ENCODE measurements at regions not wholly inside any gene's neighbourhood (a gene's known extent, or its start where the extent isn't known, plus 50 kb on each side); places are given as distances from the start of the nearest gene placed in this dataset.
"Not testable (repeated sequence)": the region's sequence is repeated elsewhere in the genome, so short reads cannot be mapped to it uniquely, and the experiment has no call there.

DNA sequence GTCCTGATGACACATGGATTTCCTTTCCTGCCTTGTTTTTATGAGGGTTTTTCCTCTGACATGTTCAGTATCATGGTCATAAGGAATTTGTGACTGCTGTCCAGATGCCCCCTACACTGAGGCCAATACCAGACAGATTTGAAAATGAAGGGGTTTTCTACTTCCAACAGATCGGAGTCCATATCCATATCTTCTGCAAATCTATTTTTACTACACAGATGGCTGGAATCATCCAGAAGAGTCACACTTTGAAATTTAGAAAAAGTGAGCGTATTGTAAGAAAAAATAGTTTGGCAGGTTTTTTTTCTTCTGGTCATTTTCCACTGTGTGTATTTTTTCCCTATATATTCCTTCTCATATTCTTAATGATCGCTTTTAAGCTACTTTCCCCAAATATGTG is 197.5 kb upstream of the LRRC3B start:
- no peak for DNase-seq

DNA sequence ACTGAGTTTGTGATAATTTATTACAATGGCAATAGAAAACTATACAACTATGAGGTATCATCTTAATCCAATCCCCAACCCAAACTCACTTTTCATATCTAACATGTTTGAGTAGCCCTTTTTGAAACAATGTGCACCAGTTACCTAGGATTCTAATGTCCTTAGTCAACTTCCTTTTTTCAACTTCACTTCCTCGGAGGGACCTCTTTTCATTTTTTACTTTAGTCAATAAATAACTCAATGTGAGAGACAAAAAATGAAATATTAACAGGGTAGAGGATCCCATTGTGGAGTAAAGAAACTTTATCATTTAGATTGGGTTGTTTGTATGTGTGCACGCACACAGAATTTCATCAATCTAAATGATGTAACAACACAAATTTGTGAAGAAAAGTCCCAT is 193.6 kb upstream of the LRRC3B start:
- DNase-seq: no peak

DNA sequence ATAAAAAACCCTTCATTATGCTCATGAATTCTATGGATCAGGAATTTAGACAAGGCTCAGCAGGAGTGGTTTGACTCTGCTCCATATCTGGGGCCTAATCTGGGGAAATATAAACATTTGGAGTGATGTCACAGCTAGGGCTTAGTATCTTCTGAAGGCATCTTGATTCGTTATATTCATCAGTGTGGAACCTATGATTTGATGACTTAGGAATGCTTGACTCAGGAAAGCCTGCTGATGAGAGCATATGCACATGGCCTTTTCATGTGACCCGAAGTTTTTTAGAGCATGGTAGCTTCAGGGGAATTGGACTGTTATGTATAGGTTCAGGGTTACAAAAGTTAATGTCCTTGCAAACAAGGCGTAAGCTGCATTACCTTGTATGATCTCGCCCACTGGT is 184.9 kb upstream of the LRRC3B start:
- no peak for DNase-seq

DNA sequence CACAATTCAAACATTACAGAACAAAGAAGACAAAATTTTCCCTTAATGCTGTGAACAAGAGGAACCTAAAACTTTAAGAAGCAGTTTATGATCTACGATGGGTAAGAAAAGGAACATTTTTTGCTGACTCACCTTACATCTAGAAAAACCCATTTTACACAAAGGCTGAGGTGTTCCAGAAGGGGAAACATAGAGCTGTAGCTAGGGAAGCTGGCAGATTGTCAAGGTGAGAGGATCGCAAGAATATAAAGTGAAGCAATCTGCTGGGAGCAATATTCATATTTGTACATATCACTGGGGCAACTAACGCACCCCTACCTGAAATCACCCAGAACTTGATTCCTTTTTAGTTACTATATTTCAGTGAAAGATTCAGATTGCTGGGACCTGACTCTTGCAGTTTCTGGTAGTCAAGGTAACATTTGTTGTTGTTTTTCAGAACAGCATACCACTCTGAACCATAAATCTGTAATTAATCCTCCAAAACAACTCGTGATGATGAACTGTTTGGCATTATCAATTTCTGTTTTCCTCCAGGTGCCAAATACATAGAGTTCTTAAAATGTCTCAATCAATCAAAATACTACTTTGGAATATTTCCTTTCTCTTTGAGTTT is 184.1 kb upstream of the LRRC3B start:
- DNase-seq: no peak

DNA sequence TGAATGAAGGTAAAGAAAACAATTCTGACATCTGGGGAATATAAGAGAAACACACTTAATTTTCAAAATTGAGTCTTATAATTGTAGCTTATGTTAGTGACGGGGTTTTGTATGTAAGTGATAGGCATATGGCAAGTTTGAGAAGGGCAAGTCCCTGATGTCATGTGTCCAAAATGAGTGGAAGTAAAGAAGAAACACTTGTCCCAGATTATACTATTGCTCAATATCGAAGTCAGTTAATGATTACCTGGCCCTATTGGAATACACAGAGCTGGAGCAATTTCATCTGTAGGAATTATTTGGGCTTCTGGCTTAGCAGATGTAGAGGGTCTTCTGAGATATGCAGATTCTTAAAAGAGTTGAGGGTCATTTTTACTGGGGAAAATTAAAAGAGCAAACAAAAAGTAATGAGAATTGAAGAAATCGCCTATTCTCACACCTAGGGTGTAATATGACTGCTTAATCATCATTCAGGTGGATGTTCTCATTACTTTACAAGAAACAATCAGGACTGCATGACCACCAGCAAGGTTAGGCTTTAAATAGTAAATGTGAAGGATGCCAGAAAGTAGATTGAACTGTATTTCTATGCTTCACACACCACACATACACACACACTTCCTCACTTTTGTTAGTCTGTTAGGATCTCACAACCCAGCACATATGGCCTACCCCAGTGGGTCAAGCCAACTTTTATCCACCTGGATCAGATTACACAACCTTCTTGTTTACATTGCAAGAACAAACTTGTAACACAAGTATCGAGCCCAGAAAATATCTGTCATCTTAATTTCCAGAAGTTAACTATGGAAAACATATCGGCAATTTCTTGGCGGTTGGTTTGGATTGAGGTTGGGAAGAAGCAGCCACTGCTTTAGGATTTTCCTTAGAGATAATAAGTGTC is 183.3 kb upstream of the LRRC3B start:
- no peak for DNase-seq

GRCh38 chr3:26449996-26450395 is 172.6 kb upstream of the LRRC3B start:
- no peak for DNase-seq

- no peak for DNase-seq
Measured at GRCh38 chr3:26452363-26452762, 170.2 kb upstream of the LRRC3B start.

GRCh38 chr3:26460985-26461384 is 161.6 kb upstream of the LRRC3B start:
- no peak for DNase-seq

- DNase-seq: no peak
Measured at GRCh38 chr3:26472345-26472744, 150.2 kb upstream of the LRRC3B start.

DNA sequence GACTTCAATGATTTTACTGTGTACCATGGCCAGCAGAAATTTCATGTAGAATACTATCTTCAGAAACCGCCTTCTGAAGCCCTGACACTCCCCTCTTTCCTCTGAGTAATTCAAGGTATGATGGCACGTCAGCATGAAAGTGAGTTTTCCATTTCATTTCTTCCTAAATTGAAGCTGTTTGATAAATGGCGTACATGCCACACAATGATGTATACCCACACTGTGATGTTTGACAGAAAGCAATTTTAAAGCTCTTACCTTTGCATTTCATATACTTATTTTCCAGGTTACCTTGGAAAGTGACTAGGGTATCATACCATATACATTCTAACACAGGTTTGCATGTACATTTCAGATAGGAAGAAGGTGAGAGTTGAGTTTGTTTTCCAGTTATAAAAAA is 147.9 kb upstream of the LRRC3B start:
- no peak for DNase-seq

GRCh38 chr3:26480377-26480776 is 142.2 kb upstream of the LRRC3B start:
- no peak for DNase-seq

DNA sequence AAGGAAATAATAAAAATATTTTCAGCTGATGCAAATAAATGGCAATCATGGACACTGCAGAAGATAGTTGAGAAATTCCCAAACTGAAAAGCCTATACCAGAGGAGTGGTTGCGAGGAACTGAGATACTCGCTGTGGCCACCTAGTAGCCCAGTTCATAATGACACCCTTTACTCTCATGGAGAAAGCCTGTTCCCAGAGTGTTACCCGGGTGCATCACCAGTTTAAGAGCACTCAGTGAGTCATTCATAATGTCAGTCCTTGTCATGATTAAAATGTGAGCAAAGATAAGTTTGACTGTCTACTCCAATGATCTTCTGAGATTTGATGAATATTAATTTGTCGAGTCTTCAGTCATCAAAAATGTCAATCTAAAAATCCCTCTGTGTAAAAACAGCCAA is 138.4 kb upstream of the LRRC3B start:
- no peak for DNase-seq

DNA sequence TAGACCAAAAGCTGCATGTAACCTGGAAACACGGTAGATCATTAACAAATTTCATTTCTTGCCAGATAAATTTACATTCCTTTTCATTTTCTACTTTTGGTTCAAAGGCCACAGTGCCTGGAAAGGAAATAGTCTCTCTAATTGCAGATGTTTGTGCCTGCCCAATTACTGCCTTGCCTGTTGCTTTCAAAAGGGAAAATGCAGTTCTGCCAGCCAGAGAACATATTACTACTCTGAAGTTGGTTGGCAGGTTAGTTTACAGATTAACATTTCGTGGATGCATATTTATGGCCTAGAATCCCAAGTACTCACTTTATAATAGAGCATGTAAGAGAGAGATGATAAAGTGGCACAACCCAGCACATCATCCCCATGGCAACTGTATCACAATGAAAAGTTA is 124.3 kb upstream of the LRRC3B start:
- no peak for DNase-seq

DNA sequence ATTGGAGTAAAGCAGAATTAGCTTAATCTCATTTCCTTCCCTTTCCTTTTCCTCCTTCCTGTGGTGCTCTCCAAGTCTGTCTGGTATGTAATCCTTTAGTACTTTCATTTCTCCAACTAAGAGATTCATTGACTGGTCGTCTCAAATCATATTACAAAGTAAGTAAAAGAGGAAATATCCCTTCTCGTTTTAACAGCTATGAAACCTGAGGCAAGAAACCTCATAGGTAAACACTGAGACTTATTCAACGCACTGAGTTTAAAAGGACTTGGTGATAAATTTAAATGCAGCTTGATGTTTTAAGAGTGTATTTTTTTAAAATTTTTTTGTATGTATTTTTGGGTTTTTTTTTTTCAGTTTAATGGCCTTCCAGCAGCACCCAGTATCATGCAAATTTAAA is 117.2 kb upstream of the LRRC3B start:
- no peak for DNase-seq

GRCh38 chr3:26514445-26515029 is 108.0 kb upstream of the LRRC3B start:
- not testable (repeated sequence) for DNase-seq

DNA sequence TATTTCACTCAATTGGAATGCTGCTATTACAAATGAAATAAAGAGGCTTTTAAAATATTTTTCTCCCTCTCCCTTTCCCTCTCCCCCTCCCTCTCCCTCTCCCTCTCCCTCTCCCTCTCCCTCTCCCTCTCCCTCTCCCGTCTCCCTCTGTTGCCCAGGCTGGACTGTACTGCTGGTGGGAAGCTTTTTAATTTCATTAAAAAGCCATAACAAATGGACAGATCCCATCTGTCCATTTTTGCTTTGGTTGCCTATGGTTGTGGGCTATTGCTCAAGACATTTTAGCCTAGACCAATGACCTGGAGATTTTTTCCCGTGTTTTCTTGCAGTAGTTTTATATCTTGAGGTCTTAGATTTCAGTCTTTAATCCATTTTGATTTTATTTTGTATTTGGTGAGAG is 107.2 kb upstream of the LRRC3B start:
- DNase-seq: no peak

GRCh38 chr3:26521261-26521660 is 101.3 kb upstream of the LRRC3B start:
- DNase-seq: no peak

DNA sequence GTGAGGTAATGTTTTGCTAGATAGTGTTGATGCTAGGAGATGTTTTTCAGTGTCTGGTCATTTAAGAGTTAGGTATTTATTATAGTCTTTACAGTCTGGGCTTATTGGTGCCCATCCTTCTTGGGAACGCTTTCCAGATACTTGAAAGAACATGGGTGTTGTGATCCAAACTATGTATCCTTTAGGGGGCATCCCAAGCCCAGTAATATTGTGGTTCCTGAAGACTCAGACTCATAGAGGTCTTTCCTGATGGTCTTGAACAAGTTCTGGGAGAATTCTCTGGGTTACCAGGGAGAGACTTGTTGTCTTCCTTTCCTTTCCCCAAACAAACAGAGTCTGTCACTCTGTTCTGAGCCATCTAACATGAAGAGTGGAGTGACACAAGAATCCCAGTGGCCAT is 99.7 kb upstream of the LRRC3B start:
- DNase-seq: no peak

GRCh38 chr3:26525013-26525412 is 97.6 kb upstream of the LRRC3B start:
- no peak for DNase-seq

DNA sequence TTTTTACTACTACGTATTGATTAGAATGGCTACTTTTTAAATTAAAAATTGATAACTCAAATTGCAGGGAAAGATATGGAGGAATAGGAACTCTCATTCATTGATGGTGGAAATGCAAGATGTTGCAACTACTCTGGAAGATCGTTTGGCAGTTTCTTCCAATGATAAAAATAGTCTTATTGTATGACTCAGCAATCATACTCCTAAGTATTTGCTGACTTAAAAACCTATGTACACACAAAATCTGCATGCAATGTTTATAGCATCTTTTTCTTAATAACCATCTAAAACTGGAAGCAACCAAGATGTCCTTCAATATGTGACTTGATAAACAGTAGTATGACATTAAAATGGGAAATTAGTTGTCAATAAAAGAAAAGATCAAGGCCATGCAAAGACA is 87.4 kb upstream of the LRRC3B start:
- no peak for DNase-seq

DNA sequence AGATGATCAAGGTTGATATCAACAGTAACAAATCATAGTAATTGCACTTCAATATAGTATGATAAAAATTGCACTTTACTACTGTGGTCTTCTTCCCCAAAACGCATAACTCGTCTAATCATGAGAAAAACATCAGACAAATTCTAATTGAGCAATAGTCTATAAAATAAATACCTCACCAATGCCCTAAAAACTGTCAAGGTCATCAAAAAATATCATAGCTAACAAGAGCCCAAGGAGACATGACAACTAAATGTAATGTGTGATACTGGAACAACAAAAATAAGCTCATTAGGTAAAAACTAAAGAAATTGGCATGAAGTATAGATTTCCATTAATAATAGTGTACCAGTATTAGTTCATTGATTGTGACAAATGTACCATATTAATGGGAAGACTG is 85.6 kb upstream of the LRRC3B start:
- DNase-seq: no peak

GRCh38 chr3:26550413-26550812 is 72.2 kb upstream of the LRRC3B start:
- DNase-seq: no peak

DNA sequence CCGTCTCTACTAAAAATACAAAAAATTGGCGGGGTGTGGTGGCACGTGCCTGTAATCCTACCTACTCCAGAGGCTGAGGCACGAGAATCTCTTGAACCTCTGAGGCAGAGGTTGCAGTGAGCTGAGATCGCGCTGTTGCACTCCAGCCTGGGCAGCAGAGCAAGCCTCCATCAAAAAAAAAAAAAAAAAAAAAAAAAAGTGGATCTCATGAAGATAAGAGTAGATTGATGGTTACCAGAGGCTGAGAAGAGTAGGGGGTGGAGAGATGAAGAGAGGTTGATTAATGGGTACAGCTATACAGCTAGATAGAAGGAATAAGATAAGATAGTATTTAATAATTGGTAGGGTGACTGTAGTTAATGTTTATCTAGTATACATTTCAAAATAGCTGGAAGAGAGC is 65.9 kb upstream of the LRRC3B start:
- no peak for DNase-seq

GRCh38 chr3:26558257-26558656 is 64.3 kb upstream of the LRRC3B start:
- no peak for DNase-seq
